HepG2 (cell line): ENCODE measurements at regions not wholly inside any gene's neighbourhood (a gene's known extent, or its start where the extent isn't known, plus 50 kb on each side); places are given as distances from the start of the nearest gene placed in this dataset.

ENCODE experiments used
- HOXA7 ChIP-seq: sonication (generic); formaldehyde crosslinking; IDR thresholded peaks from 2 replicates; pipeline ENCODE4 v1.8.1; 2022; ENCODE audit warnings: mild to moderate bottlenecking, missing genetic modification reagents, moderate library complexity
- TF ChIP-seq, protein P1 (sequence below): sonication (generic); formaldehyde crosslinking; IDR thresholded peaks from 2 replicates; pipeline ENCODE4 v1.5.1; 2020; ENCODE audit warnings: missing genetic modification reagents, mild to moderate bottlenecking, borderline replicate concordance

DNA sequence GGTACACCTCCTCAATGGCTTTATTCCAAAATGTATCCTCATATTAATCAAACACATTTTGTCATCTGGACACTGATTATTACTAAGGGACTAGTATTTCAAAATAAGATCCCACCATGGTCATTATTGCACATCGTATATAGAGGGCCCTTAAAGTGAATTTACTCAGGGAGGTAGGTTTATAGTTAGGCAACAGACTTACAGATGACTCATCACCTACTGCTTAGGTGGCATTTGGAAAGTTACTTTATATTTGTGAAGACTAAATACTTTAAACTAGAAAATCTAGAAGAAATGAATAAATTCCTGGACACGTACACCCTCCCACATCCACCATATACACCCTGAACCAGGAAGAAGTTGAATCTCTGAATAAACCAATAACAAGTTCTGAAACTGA is 353.0 kb downstream of the KCTD12 start:
- TF ChIP-seq, protein P1, sequence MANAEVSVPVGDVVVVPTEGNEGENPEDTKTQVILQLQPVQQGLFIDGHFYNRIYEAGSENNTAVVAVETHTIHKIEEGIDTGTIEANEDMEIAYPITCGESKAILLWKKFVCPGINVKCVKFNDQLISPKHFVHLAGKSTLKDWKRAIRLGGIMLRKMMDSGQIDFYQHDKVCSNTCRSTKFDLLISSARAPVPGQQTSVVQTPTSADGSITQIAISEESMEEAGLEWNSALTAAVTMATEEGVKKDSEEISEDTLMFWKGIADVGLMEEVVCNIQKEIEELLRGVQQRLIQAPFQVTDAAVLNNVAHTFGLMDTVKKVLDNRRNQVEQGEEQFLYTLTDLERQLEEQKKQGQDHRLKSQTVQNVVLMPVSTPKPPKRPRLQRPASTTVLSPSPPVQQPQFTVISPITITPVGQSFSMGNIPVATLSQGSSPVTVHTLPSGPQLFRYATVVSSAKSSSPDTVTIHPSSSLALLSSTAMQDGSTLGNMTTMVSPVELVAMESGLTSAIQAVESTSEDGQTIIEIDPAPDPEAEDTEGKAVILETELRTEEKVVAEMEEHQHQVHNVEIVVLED (CRISPR knock-in tag) = no peak
- no peak for TF ChIP-seq HOXA7 (CRISPR knock-in tag)
